ENCODE measurements at regions not wholly inside any gene's neighbourhood (a gene's known extent, or its start where the extent isn't known, plus 50 kb on each side); places are given as distances from the start of the nearest gene placed in this dataset.

DNA sequence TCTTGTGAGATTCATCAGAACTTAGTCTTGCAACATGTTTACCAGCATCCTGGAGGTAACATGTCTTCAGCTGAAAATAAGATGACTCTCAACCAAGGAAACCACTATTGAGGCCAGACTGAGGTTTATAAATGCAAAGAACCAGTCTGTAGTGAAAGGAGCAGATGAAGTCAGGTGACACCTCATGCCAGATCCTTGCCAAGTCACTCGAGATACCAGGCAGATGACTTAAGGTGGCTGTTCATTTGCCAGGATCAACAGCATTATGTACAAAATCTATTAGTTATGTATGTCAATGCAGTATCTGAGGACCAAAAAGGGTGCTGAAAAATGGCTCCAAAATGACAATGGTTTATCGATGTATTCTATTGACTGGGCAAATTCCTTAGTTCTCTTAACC is 100.0 kb upstream of the SOX6 start:
- ChIA-PET POLR2A (no interaction called here), CTCF (no interaction called here)
- TF ChIP-seq SP1 (IDR thresholded peaks at IDR 0.05) (no peak), SUZ12 (IDR thresholded peaks at IDR 0.05) (no peak), ZNF384 (IDR thresholded peaks at IDR 0.05) (no peak), L3MBTL2 (conservative IDR thresholded peaks at IDR 0.05) (no peak), CTBP1 (IDR thresholded peaks at IDR 0.05; ENCODE audit: borderline replicate concordance) (no peak), LEF1 (IDR thresholded peaks at IDR 0.05; ENCODE audit: borderline replicate concordance) (no peak), FOXM1 (IDR thresholded peaks at IDR 0.05; ENCODE audit: borderline replicate concordance) (no peak), ARNT (IDR thresholded peaks at IDR 0.05) (no peak), TARDBP (IDR thresholded peaks at IDR 0.05) (no peak), NFRKB (IDR thresholded peaks at IDR 0.05) (no peak), ELF4 (IDR thresholded peaks at IDR 0.05) (no peak), FOXA1 (IDR thresholded peaks at IDR 0.05) (no peak), BHLHE40 (IDR thresholded peaks at IDR 0.05; ENCODE audit: borderline replicate concordance) (no peak), HDGF (IDR thresholded peaks at IDR 0.05; ENCODE audit: borderline replicate concordance) (no peak), FOXK2 (IDR thresholded peaks at IDR 0.05) (no peak)
- TF ChIP-seq, protein P1, sequence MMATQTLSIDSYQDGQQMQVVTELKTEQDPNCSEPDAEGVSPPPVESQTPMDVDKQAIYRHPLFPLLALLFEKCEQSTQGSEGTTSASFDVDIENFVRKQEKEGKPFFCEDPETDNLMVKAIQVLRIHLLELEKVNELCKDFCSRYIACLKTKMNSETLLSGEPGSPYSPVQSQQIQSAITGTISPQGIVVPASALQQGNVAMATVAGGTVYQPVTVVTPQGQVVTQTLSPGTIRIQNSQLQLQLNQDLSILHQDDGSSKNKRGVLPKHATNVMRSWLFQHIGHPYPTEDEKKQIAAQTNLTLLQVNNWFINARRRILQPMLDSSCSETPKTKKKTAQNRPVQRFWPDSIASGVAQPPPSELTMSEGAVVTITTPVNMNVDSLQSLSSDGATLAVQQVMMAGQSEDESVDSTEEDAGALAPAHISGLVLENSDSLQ (IDR thresholded peaks at IDR 0.05) = no peak
- no peak for DNase-seq (ENCODE audit: extremely low spot score)

- ChIA-PET POLR2A (no interaction called here), CTCF (no interaction called here)
- no peak for DNase-seq (ENCODE audit: extremely low spot score)
- TF ChIP-seq, protein P1 (IDR thresholded peaks at IDR 0.05) = no peak
- TF ChIP-seq CTBP1 (IDR thresholded peaks at IDR 0.05; ENCODE audit: borderline replicate concordance) (no peak), FOXK2 (IDR thresholded peaks at IDR 0.05) (no peak), TARDBP (IDR thresholded peaks at IDR 0.05) (no peak), HDGF (IDR thresholded peaks at IDR 0.05; ENCODE audit: borderline replicate concordance) (no peak), SP1 (IDR thresholded peaks at IDR 0.05) (no peak), ELF4 (IDR thresholded peaks at IDR 0.05) (no peak), NFRKB (IDR thresholded peaks at IDR 0.05) (no peak), FOXA1 (IDR thresholded peaks at IDR 0.05) (no peak), FOXM1 (IDR thresholded peaks at IDR 0.05; ENCODE audit: borderline replicate concordance) (no peak), ARNT (IDR thresholded peaks at IDR 0.05) (no peak), L3MBTL2 (conservative IDR thresholded peaks at IDR 0.05) (no peak)
Measured at GRCh38 chr11:16454289-16454863, 98.0 kb upstream of the SOX6 start.

DNA sequence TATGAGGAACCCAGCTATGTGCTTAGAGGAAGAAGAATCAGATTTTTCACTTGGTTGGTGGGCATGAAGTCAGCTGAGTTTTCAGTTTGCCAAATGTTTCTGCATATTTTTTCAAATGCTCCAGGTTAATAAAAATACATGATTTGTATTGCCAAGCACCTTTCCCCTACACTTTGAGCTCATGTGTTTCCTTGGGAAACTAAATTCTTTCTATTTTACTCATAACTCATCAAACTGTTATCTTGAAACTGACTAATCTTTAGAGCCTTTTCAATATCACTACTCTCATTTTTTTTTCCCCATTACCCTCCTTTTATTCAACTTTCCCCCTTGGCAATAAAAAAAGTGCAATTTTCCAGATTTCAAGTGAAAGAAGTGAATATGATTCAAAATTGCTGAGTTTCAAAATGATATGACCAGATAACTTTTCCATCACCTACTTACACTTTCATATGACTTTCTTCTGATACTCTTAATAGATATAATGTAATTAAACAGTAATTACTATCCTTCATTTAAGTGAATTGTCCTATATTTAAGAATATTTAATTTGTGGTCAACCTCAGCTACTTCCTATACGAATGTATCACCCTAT is 91.9 kb upstream of the SOX6 start:
- TF ChIP-seq TARDBP (IDR thresholded peaks at IDR 0.05) (no peak), BHLHE40 (IDR thresholded peaks at IDR 0.05; ENCODE audit: borderline replicate concordance) (no peak), FOXA1 (IDR thresholded peaks at IDR 0.05) (no peak)
- ChIA-PET CTCF (no interaction called here), POLR2A (no interaction called here)
- no peak for DNase-seq (ENCODE audit: extremely low spot score)

DNA sequence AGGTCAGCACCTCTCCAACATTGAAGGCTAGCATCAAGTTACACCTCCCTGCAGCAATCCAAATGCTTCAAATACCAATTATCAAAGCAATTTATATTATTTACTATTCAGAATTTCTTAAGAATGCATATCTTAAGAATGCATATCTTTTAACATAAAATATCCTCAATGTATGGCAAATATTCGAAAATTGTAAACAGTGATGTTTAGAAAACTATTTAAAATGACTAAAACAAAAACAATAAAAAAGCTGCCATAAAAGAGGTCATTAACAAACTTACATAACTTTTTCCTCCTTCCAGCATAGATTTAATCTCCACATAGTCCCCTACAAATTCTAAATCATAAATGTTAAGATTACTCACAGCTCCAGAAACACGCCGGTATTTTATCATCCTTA is 85.1 kb upstream of the SOX6 start:
- ChIA-PET CTCF (no interaction called here), POLR2A (no interaction called here)
- TF ChIP-seq FOXA1 (IDR thresholded peaks at IDR 0.05) = no peak
- no peak for TF ChIP-seq ARNT (IDR thresholded peaks at IDR 0.05)
- no peak for TF ChIP-seq CTBP1 (IDR thresholded peaks at IDR 0.05; ENCODE audit: borderline replicate concordance)
- no peak for TF ChIP-seq BHLHE40 (IDR thresholded peaks at IDR 0.05; ENCODE audit: borderline replicate concordance)
- no peak for TF ChIP-seq L3MBTL2 (conservative IDR thresholded peaks at IDR 0.05)
- TF ChIP-seq, protein P1 (IDR thresholded peaks at IDR 0.05) = no peak
- TF ChIP-seq LEF1 (IDR thresholded peaks at IDR 0.05; ENCODE audit: borderline replicate concordance) = no peak
- no peak for DNase-seq (ENCODE audit: extremely low spot score)

- DNase-seq (ENCODE audit: extremely low spot score) = no peak
- ChIA-PET CTCF (no interaction called here), POLR2A (no interaction called here)
- TF ChIP-seq ELF4 (IDR thresholded peaks at IDR 0.05) (no peak), BHLHE40 (IDR thresholded peaks at IDR 0.05; ENCODE audit: borderline replicate concordance) (no peak), ZNF384 (IDR thresholded peaks at IDR 0.05) (no peak), L3MBTL2 (conservative IDR thresholded peaks at IDR 0.05) (no peak), FOXM1 (IDR thresholded peaks at IDR 0.05; ENCODE audit: borderline replicate concordance) (no peak), LEF1 (IDR thresholded peaks at IDR 0.05; ENCODE audit: borderline replicate concordance) (no peak), TARDBP (IDR thresholded peaks at IDR 0.05) (no peak), ARNT (IDR thresholded peaks at IDR 0.05) (no peak)
- TF ChIP-seq, protein P1 (IDR thresholded peaks at IDR 0.05) = no peak
Measured at GRCh38 chr11:16440136-16440535, 83.8 kb upstream of the SOX6 start.

DNA sequence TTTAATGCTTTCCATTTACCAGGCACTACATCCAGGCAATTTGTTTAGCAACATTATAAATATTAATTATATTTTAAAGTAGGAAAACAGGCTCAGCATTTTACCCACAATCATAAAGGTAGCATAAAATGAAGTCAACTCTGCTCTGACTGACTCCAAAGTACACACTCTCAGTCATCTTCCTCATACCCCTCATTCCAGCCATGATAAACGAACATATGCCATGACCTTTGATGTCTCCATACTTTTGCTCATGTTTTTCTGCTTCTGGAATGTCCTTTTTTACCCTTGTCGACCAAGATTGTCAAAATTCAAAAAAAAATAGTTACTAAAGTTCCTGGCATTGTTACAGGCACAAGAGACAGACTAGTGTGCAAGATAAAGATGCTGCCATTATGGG is 77.7 kb upstream of the SOX6 start:
- no peak for TF ChIP-seq SP1 (IDR thresholded peaks at IDR 0.05)
- TF ChIP-seq ZNF384 (IDR thresholded peaks at IDR 0.05) = no peak
- TF ChIP-seq BHLHE40 (IDR thresholded peaks at IDR 0.05; ENCODE audit: borderline replicate concordance) = no peak
- no peak for TF ChIP-seq FOXK2 (IDR thresholded peaks at IDR 0.05)
- TF ChIP-seq ARNT (IDR thresholded peaks at IDR 0.05) = no peak
- TF ChIP-seq SUZ12 (IDR thresholded peaks at IDR 0.05) = no peak
- no peak for TF ChIP-seq TARDBP (IDR thresholded peaks at IDR 0.05)
- TF ChIP-seq CTBP1 (IDR thresholded peaks at IDR 0.05; ENCODE audit: borderline replicate concordance) = no peak
- no peak for TF ChIP-seq ELF4 (IDR thresholded peaks at IDR 0.05)
- TF ChIP-seq L3MBTL2 (conservative IDR thresholded peaks at IDR 0.05) = no peak
- TF ChIP-seq LEF1 (IDR thresholded peaks at IDR 0.05; ENCODE audit: borderline replicate concordance) = no peak
- no peak for TF ChIP-seq NFRKB (IDR thresholded peaks at IDR 0.05)
- no peak for DNase-seq (ENCODE audit: extremely low spot score)
- CTCF ChIA-PET = no interaction called here

More for the DNA sequence above, 77.7 kb upstream of the SOX6 start:
- POLR2A ChIA-PET = no interaction called here
